K562 (cell line): ENCODE measurements at regions not wholly inside any gene's neighbourhood (a gene's known extent, or its start where the extent isn't known, plus 50 kb on each side); places are given as distances from the start of the nearest gene placed in this dataset.

ENCODE experiments used
- ATAC-seq: fragments of 200-7000 bp; cut with Tn5 transposase; 3 replicates; pipeline ENCODE4 v1.9.1; 2020; ENCODE audit warnings: moderate library complexity
- BruUV-seq: library from RNA; stranded (reverse); fragments of 400-500 nt; replicated peaks from 2 replicates; lab custom pipeline; 2021; lab: Mats Ljungman, UMichigan
- CTCF ChIA-PET: fragments of 300-600 bp; formaldehyde crosslinking; extraction: SDS; loops from one replicate; lab custom pipeline; 2021; ENCODE audit warnings: low intra/inter-chr PET ratio; lab: Yijun Ruan, JAX
- POLR2A ChIA-PET: fragments of 300-600, 350-650 bp; sonication (Branson Sonifier 250); formaldehyde crosslinking; extraction: SDS; loops from one replicate; lab custom pipeline; 2021; ENCODE audit warnings: antibody characterized with exemption, inconsistent platforms; lab: Yijun Ruan, JAX
- DNase-seq, 4 experiments: peaks; one replicate each; pipeline versions ENCODE4 v3.0.0 to v3.0.0-alpha.2; 2011 to 2018; ENCODE audit warnings: low spot score in 3 of 4, mixed read lengths in 3 of 4; ENCODE audit errors: extremely low read depth in 1 of 4
- FAIRE-seq: peaks from 2 replicates; lab custom pipeline; 2011; peaks lifted over from hg19 to GRCh38; lab: Jason Lieb, UNC
- H2AFZ ChIP-seq: 2 replicates; pipeline ENCODE4 v1.6.0; 2011; ENCODE audit warnings: low read depth, low read length, control low read depth, inconsistent platforms
- H3K27ac ChIP-seq: fragments of 200-600 bp; 3 replicates; pipeline ENCODE4 v1.8.0; 2011; ENCODE audit warnings: low read depth, mild to moderate bottlenecking, control low read depth, inconsistent platforms, low read length, moderate library complexity, mixed read lengths; ENCODE audit errors: extremely low read depth
- H3K27me3 ChIP-seq, 2 experiments: fragments of 300-600 bp in 1 of 2; 2 replicates in 1 of 2; 3 replicates in 1 of 2; pipeline versions ENCODE4 v1.6.0 to v1.8.0; 2011; ENCODE audit warnings: inconsistent platforms in 2 of 2, low read length in 2 of 2, mild to moderate bottlenecking in 1 of 2, mixed read lengths in 1 of 2, moderate library complexity in 1 of 2; ENCODE audit not compliant: control insufficient read depth in 2 of 2, insufficient read depth in 2 of 2
- H3K36me3 ChIP-seq: fragments of 300-600 bp; 3 replicates; pipeline ENCODE4 v1.8.0; 2011; ENCODE audit warnings: mild to moderate bottlenecking, low read length, inconsistent platforms; ENCODE audit not compliant: control insufficient read depth, insufficient read depth
- H3K4me1 ChIP-seq, 2 experiments: fragments of 200-600 bp in 1 of 2; replicated peaks in 1 of 2; 2 replicates in 1 of 2; 3 replicates in 1 of 2; pipeline versions ENCODE4 v1.5.1 to v1.8.0; 2011; ENCODE audit warnings: inconsistent platforms in 2 of 2, low read length in 2 of 2, mild to moderate bottlenecking in 1 of 2, mixed read lengths in 1 of 2, moderate library complexity in 1 of 2; ENCODE audit not compliant: control insufficient read depth in 2 of 2, insufficient read depth in 2 of 2
- H3K4me2 ChIP-seq: 2 replicates; pipeline ENCODE4 v1.6.1; 2011; ENCODE audit warnings: low read length, control low read depth, inconsistent platforms, mixed read lengths; ENCODE audit not compliant: insufficient read depth
- H3K4me3 ChIP-seq: fragments of 200-600 bp; sonication (generic), shearing (Covaris generic); 2 replicates; pipeline ENCODE4 v1.5.1; 2016; ENCODE audit warnings: control low read depth, inconsistent platforms
- H3K79me2 ChIP-seq: fragments of 200-600 bp; 3 replicates; pipeline ENCODE4 v1.8.0; 2011; ENCODE audit warnings: low read length, inconsistent platforms; ENCODE audit not compliant: control insufficient read depth, insufficient read depth
- H3K9ac ChIP-seq, 2 experiments: 2 replicates each; pipeline versions ENCODE4 v1.6.0 to v1.6.1; 2011; ENCODE audit warnings: low read depth in 2 of 2, low read length in 2 of 2, control low read depth in 1 of 2, inconsistent platforms in 1 of 2, mild to moderate bottlenecking in 1 of 2, mixed read lengths in 1 of 2; ENCODE audit not compliant: insufficient read depth in 1 of 2
- H3K9me1 ChIP-seq: one replicate; pipeline ENCODE4 v1.6.0; 2011; ENCODE audit warnings: inconsistent platforms, mild to moderate bottlenecking, low read length, moderate library complexity; ENCODE audit not compliant: control insufficient read depth, insufficient read depth
- H3K9me3 ChIP-seq: replicated peaks from 2 replicates; pipeline ENCODE4 v1.5.1; 2011; ENCODE audit warnings: low read depth, low read length, inconsistent platforms; ENCODE audit not compliant: control insufficient read depth, insufficient read depth
- H4K20me1 ChIP-seq: replicated peaks from 2 replicates; pipeline ENCODE4 v1.6.1; 2011; ENCODE audit warnings: low read length, inconsistent platforms, mixed read lengths; ENCODE audit not compliant: control insufficient read depth, insufficient read depth
- CHD1 ChIP-seq: fragments of 200-600 bp; sonication (generic); IDR thresholded peaks from one replicate; pipeline ENCODE4 v1.6.1; 2012; ENCODE audit warnings: mild to moderate bottlenecking, moderate library complexity, low read length, inconsistent platforms
- DPF2 ChIP-seq: fragments of 450-650 bp; IDR thresholded peaks from 2 replicates; pipeline ENCODE4 v1.6.1; 2016
- FOXJ3 ChIP-seq: sonication (generic); formaldehyde crosslinking; IDR thresholded peaks from 2 replicates; pipeline ENCODE4 v1.4.0; 2020; ENCODE audit warnings: mild to moderate bottlenecking, missing genetic modification reagents
- JUNB ChIP-seq: fragments of 450-650 bp; formaldehyde crosslinking; conservative IDR thresholded peaks from 2 replicates; pipeline ENCODE4 v1.4.0; 2020; ENCODE audit warnings: mild to moderate bottlenecking
- RBM39 ChIP-seq: fragments of 200-400 bp; formaldehyde crosslinking; optimal IDR thresholded peaks from 2 replicates; pipeline ENCODE3; 2018; ENCODE audit warnings: low read depth, low read length
- SETDB1 ChIP-seq: IDR thresholded peaks from one replicate; pipeline ENCODE4 v1.6.1; 2012; ENCODE audit warnings: low read length, control low read depth, inconsistent platforms
- SMAD1 ChIP-seq: fragments of 150-350 bp; IDR thresholded peaks from 2 replicates; pipeline ENCODE4 v1.6.1; 2014; ENCODE audit warnings: low read length, low read depth; ENCODE audit not compliant: partially characterized antibody
- TRIM28 ChIP-seq: fragments of 450-650 bp; IDR thresholded peaks from 2 replicates; pipeline ENCODE4 v1.6.1; 2017
- TSC22D4 ChIP-seq: fragments of 450-650 bp; IDR thresholded peaks from 2 replicates; pipeline ENCODE4 v1.6.1; 2016; ENCODE audit warnings: missing genetic modification characterization, missing biosample characterization, control low read depth
- WGBS: fragments of 100-300 bp; shearing (Covaris generic); methylation state at CpG from one replicate; pipeline ENCODE4 v1.1.6; 2016; ENCODE audit warnings: low coverage, mixed read lengths; ENCODE audit not compliant: insufficient coverage; ENCODE audit errors: missing lambda C conversion rate; 5-methylcytosine and 5-hydroxymethylcytosine counted together
- in situ Hi-C: fragments of 300-500 bp; cut with MboI; formaldehyde crosslinking; loops from 4 replicates; pipeline ENCODE4 v1.15.0; 2018; ENCODE audit warnings: inconsistent platforms, mixed read lengths
- intact Hi-C: fragments of 100-400 bp; cut with micrococcal nuclease; formaldehyde crosslinking; loops from 2 replicates; pipeline ENCODE4 v1.14.2; 2022
- TF ChIP-seq, protein P1 (sequence below): fragments of 250-450 bp; sonication (Bioruptor Pico); IDR thresholded peaks from 2 replicates; pipeline ENCODE4 v1.9.0; 2021; ENCODE audit warnings: mild to moderate bottlenecking, inconsistent platforms
- TF ChIP-seq, protein P2 (sequence below): fragments of 250-450 bp; sonication (Bioruptor Pico); IDR thresholded peaks from 2 replicates; pipeline ENCODE4 v1.8.0; 2022; ENCODE audit warnings: inconsistent platforms
- TF ChIP-seq, protein P3 (sequence below): sonication (generic); IDR thresholded peaks from 2 replicates; pipeline ENCODE4 v1.6.1; 2016

DNA sequence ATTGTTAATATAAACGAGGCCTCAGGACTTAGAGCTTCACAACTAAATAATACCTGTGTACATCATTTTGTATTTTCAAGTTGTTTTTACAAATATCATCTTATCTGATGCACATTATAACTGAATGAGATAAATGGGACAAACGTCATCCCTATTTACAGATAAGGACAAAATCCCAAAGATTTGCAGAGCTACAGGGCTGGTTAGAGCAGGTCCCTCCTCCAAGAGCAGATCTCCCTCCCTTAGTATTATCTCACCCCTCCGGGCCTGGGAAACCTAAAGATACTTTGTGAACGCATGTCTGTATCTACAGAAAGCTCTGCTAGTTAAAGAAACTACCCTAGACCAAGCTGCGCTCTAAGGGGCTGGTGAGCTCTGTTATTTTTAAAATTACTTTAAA, 130.4 kb upstream of the PROKR2 start:
- TF ChIP-seq TRIM28, result no peak
- no peak for TF ChIP-seq JUNB (CRISPR knock-in tag)
- no peak for TF ChIP-seq DPF2
- no peak for TF ChIP-seq TSC22D4 (tag)
- TF ChIP-seq, protein P1, sequence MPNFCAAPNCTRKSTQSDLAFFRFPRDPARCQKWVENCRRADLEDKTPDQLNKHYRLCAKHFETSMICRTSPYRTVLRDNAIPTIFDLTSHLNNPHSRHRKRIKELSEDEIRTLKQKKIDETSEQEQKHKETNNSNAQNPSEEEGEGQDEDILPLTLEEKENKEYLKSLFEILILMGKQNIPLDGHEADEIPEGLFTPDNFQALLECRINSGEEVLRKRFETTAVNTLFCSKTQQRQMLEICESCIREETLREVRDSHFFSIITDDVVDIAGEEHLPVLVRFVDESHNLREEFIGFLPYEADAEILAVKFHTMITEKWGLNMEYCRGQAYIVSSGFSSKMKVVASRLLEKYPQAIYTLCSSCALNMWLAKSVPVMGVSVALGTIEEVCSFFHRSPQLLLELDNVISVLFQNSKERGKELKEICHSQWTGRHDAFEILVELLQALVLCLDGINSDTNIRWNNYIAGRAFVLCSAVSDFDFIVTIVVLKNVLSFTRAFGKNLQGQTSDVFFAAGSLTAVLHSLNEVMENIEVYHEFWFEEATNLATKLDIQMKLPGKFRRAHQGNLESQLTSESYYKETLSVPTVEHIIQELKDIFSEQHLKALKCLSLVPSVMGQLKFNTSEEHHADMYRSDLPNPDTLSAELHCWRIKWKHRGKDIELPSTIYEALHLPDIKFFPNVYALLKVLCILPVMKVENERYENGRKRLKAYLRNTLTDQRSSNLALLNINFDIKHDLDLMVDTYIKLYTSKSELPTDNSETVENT, result no peak
- TF ChIP-seq, protein P2, sequence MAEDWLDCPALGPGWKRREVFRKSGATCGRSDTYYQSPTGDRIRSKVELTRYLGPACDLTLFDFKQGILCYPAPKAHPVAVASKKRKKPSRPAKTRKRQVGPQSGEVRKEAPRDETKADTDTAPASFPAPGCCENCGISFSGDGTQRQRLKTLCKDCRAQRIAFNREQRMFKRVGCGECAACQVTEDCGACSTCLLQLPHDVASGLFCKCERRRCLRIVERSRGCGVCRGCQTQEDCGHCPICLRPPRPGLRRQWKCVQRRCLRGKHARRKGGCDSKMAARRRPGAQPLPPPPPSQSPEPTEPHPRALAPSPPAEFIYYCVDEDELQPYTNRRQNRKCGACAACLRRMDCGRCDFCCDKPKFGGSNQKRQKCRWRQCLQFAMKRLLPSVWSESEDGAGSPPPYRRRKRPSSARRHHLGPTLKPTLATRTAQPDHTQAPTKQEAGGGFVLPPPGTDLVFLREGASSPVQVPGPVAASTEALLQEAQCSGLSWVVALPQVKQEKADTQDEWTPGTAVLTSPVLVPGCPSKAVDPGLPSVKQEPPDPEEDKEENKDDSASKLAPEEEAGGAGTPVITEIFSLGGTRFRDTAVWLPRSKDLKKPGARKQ (CRISPR knock-in tag), result no peak
- no peak for TF ChIP-seq SETDB1
- no peak for TF ChIP-seq RBM39
- no peak for TF ChIP-seq FOXJ3 (CRISPR knock-in tag)
- TF ChIP-seq SMAD1, result no peak
- TF ChIP-seq, protein P3, sequence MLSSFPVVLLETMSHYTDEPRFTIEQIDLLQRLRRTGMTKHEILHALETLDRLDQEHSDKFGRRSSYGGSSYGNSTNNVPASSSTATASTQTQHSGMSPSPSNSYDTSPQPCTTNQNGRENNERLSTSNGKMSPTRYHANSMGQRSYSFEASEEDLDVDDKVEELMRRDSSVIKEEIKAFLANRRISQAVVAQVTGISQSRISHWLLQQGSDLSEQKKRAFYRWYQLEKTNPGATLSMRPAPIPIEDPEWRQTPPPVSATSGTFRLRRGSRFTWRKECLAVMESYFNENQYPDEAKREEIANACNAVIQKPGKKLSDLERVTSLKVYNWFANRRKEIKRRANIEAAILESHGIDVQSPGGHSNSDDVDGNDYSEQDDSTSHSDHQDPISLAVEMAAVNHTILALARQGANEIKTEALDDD, result no peak
- TF ChIP-seq CHD1, result no peak
- H3K27me3 ChIP-seq, result no peaks in the 10 kb centered on the region
- ChIA-PET CTCF (no interaction called here), POLR2A (interaction anchor here (0.7 kb wide), 1 partner anchor 17 kb away, joined by 3 read pairs; no protein-coding TSS in a partner anchor)
- no peak for DNase-seq
- H3K27ac ChIP-seq, result no peak overlapping the region
- H4K20me1 ChIP-seq, result no peaks in the 10 kb centered on the region
- no peak overlapping the region for H3K4me2 ChIP-seq
- H3K9me3 ChIP-seq, result no peaks in the 10 kb centered on the region
- FAIRE-seq, result no peak
- intact Hi-C loops, result loop anchor here (10.0 kb wide), 1 partner anchor 322 kb away; the partner anchor contains the start of gene CDS2
- no peak overlapping the region for H3K4me3 ChIP-seq
- no peaks in the 10 kb centered on the region for H3K4me1 ChIP-seq
- H3K36me3 ChIP-seq, result no peaks in the 10 kb centered on the region
- H3K9me1 ChIP-seq, result no peaks in the 10 kb centered on the region
- H2AFZ ChIP-seq, result no peak overlapping the region
- 1% methylated on average over 5 of the region's 5 CpGs for WGBS
- no peak overlapping the region for H3K9ac ChIP-seq
- BruUV-seq, result no TSS peak
- in situ Hi-C loops, result no loop called here
- no peaks in the 10 kb centered on the region for H3K79me2 ChIP-seq
- no peak for ATAC-seq
